Progenitor cell of endocrine pancreas (in vitro differentiated cells): ENCODE measurements at regions not wholly inside any gene's neighbourhood (a gene's known extent, or its start where the extent isn't known, plus 50 kb on each side); places are given as distances from the start of the nearest gene placed in this dataset.

Source experiments
- DNase-seq: peaks from one replicate; pipeline ENCODE4 v3.0.0; 2021; ENCODE audit warnings: low spot score; ENCODE audit not compliant: unreplicated experiment
- H3K27ac Mint-ChIP-seq: 2 replicates; pipeline ENCODE4 v1.8.0; 2021; ENCODE audit warnings: mild to moderate bottlenecking, moderate library complexity, mixed read lengths
- H3K27me3 Mint-ChIP-seq: 2 replicates; pipeline ENCODE4 v1.8.0; 2021; ENCODE audit warnings: mixed read lengths
- H3K36me3 Mint-ChIP-seq: 2 replicates; pipeline ENCODE4 v1.8.0; 2022; ENCODE audit warnings: mixed read lengths; ENCODE audit not compliant: insufficient read depth
- H3K4me1 Mint-ChIP-seq: 2 replicates; pipeline ENCODE4 v1.8.0; 2021; ENCODE audit warnings: low read depth, mixed read lengths
- H3K4me3 Mint-ChIP-seq: 2 replicates; pipeline ENCODE4 v1.8.0; 2021; ENCODE audit warnings: low read depth, mild to moderate bottlenecking, moderate library complexity, mixed read lengths
- H3K9me3 Mint-ChIP-seq: 2 replicates; pipeline ENCODE4 v1.8.0; 2021; ENCODE audit warnings: low read depth, mixed read lengths
- TF ChIP-seq, protein P1 (sequence below): fragments of 200-600 bp; sonication (generic); IDR thresholded peaks from one replicate; pipeline ENCODE4 v1.5.0; 2021; ENCODE audit warnings: antibody characterized with exemption, mild to moderate bottlenecking; ENCODE audit not compliant: unreplicated experiment

DNA sequence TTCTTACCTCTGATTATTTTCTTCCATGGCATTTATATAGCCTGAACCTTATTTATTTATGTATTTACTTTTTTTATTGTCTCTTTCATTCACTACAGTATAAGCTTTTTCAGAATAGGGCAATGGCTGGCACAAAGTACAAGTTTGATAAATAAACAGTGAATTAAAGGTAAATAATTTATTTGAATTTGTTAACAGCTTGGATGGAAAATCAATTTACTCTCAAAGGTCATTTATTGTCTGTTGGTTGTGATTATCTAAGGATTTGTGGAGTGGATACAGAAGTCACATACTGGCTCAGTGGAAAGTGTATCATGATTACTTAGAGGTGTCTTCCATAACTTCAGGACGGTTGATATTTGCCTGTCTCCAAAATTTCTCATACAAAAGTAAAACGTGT is 2472.9 kb downstream of the PCDH7 start:
- H3K4me3 Mint-ChIP-seq: no peak overlapping the region
- no peaks in the 10 kb centered on the region for H3K9me3 Mint-ChIP-seq
- H3K27me3 Mint-ChIP-seq: no peaks in the 10 kb centered on the region
- TF ChIP-seq, protein P1, sequence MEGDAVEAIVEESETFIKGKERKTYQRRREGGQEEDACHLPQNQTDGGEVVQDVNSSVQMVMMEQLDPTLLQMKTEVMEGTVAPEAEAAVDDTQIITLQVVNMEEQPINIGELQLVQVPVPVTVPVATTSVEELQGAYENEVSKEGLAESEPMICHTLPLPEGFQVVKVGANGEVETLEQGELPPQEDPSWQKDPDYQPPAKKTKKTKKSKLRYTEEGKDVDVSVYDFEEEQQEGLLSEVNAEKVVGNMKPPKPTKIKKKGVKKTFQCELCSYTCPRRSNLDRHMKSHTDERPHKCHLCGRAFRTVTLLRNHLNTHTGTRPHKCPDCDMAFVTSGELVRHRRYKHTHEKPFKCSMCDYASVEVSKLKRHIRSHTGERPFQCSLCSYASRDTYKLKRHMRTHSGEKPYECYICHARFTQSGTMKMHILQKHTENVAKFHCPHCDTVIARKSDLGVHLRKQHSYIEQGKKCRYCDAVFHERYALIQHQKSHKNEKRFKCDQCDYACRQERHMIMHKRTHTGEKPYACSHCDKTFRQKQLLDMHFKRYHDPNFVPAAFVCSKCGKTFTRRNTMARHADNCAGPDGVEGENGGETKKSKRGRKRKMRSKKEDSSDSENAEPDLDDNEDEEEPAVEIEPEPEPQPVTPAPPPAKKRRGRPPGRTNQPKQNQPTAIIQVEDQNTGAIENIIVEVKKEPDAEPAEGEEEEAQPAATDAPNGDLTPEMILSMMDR: no peak
- no peak for DNase-seq
- H3K4me1 Mint-ChIP-seq: peaks cover 5% of the 10 kb centered on the region
- H3K27ac Mint-ChIP-seq: no peak overlapping the region
- H3K36me3 Mint-ChIP-seq: no peaks in the 10 kb centered on the region

DNA sequence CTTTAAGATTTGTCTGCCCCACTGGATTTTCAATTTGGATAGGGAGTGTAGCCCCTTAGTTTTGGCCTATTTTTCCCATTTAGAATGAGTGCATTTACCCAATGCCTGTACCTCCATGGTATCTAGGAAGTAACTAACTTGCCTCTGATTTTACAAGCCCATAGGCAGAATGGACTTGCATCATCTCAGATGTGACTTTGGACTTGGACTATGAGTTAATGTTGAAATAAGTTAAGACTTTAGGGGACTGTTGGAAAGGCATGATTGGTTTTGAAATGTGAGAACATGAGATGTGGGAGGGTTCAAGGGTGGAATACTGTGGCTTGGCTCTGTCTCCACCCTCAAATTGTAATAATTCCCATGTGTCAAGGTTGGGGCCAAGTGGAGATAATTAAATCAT is 2480.2 kb downstream of the PCDH7 start:
- no peak for DNase-seq
- H3K9me3 Mint-ChIP-seq: peaks cover 3% of the 10 kb centered on the region
- no peaks in the 10 kb centered on the region for H3K27me3 Mint-ChIP-seq
- TF ChIP-seq, protein P1: no peak
- H3K36me3 Mint-ChIP-seq: no peaks in the 10 kb centered on the region
- no peak overlapping the region for H3K4me3 Mint-ChIP-seq
- H3K27ac Mint-ChIP-seq: no peak overlapping the region
- H3K4me1 Mint-ChIP-seq: no peaks in the 10 kb centered on the region

DNA sequence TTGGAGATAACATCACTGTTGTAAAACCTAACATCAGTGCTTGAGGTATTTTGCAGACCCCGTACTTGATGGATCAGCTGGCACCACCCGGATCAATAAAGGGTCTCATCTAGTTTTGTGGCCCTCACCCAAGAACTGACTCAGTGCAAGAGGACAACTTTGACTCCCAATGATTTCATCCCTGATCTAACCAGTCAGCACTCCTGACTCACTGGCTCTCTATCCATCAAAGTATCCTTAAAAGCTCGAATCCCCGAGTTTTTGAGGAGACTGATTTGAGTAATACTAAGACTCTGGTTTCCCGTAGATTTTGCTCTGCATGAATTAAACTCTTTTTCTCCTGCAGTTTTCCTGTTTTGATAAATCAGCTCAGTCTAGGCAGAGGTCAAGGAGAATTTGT is 2498.1 kb downstream of the PCDH7 start:
- no peak overlapping the region for H3K4me3 Mint-ChIP-seq
- TF ChIP-seq, protein P1: no peak
- DNase-seq: no peak
- no peaks in the 10 kb centered on the region for H3K27me3 Mint-ChIP-seq
- peaks cover 4% of the 10 kb centered on the region for H3K4me1 Mint-ChIP-seq
- no peaks in the 10 kb centered on the region for H3K36me3 Mint-ChIP-seq
- no peak overlapping the region for H3K27ac Mint-ChIP-seq
- no peaks in the 10 kb centered on the region for H3K9me3 Mint-ChIP-seq

DNA sequence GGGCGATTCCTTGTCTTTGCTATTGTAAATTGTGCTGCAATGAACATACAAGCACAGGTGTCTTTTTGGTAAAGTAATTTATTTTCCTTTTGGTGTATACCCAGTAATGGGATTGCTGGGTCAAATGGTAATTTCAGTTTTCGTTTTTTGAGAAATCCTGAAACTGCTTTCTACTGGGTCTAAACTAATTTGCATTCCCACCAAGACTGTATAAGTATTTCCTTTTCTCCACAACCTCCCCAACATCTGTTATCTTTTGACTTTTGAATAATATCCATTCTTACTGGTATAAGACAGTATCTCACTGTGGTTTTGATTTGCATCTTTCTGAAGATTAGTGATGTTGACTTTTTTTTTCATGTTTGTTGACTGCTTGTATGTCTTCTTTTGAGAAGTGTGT is 2506.0 kb downstream of the PCDH7 start:
- Mint-ChIP-seq H3K27me3 (no peaks in the 10 kb centered on the region), H3K4me1 (no peaks in the 10 kb centered on the region), H3K4me3 (no peak overlapping the region), H3K36me3 (no peaks in the 10 kb centered on the region), H3K9me3 (peaks cover 5% of the 10 kb centered on the region), H3K27ac (no peak overlapping the region)
- TF ChIP-seq, protein P1: no peak
- DNase-seq: no peak

DNA sequence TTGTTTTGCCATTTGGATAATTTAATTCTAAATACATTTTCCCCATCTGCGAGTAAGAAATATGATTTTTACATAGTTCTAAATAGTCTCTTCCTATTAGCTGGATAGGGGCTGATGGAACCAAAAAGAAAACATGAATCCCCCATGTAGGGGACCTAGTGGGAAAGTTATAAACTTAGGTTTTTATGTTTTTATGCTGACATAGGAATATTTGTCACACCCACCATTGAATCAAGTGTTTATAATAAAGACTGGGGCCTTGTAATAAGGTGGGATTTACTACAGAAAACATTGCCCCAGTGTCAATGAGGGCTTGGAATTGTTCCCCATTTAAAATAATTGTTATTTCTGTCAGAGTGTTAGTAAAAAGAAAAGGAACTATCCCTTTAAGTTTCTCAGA is 2506.6 kb downstream of the PCDH7 start:
- Mint-ChIP-seq H3K9me3 (peaks cover 5% of the 10 kb centered on the region), H3K4me3 (no peak overlapping the region), H3K4me1 (no peaks in the 10 kb centered on the region), H3K36me3 (no peaks in the 10 kb centered on the region), H3K27me3 (no peaks in the 10 kb centered on the region), H3K27ac (no peak overlapping the region)
- TF ChIP-seq, protein P1: no peak
- no peak for DNase-seq

DNA sequence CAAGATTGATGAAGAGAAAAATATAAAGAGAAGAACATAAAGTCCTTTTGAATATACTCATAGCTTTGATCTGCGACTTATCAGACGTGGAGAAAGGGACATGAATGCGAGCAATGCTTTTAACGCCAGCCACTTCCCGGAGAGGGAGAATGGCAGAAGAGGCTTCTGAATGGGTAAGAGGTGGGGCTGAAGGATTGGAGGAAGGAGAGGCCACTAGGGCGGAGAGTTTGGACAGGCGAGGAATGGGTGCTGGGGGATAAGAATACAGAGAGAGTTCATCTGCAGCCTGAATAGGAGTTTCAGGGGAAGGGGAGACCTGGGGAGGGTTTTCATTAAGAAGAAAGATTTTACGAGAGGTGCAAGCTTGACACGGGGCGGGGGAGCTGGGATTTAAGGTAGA is 2534.9 kb downstream of the PCDH7 start:
- H3K4me3 Mint-ChIP-seq: no peak overlapping the region
- H3K27me3 Mint-ChIP-seq: peaks cover 9% of the 10 kb centered on the region
- H3K9me3 Mint-ChIP-seq: no peaks in the 10 kb centered on the region
- H3K36me3 Mint-ChIP-seq: no peaks in the 10 kb centered on the region
- TF ChIP-seq, protein P1: no peak
- DNase-seq: no peak
- H3K4me1 Mint-ChIP-seq: no peaks in the 10 kb centered on the region
- H3K27ac Mint-ChIP-seq: no peak overlapping the region
